ENCODE measurements at regions not wholly inside any gene's neighbourhood (a gene's known extent, or its start where the extent isn't known, plus 50 kb on each side); places are given as distances from the start of the nearest gene placed in this dataset.

- DNase-seq: peak in 2 of 7 donors; percentile 40 to 45
- 67 to 84% (median 73%) methylated on average over 6 of the region's 6 CpGs for WGBS, 4 donors
- intact Hi-C loops (cut with DNase I): no loop called here
- no peak for TF ChIP-seq POLR2A (IDR thresholded peaks at IDR 0.05)
- TF ChIP-seq CTCF (IDR thresholded peaks at IDR 0.05): no peak
- H3K36me3 ChIP-seq (replicated peaks in 1 of 2): no peaks in the 10 kb centered on the region
- H3K27ac ChIP-seq: peak overlapping the region in 1 of 5 donors; percentile 46
- no peak overlapping the region for H3K4me3 ChIP-seq
- no peaks in the 10 kb centered on the region for H3K4me1 ChIP-seq (replicated peaks in 1 of 2)
- H3K9me3 ChIP-seq (replicated peaks in 1 of 3): no peaks in the 10 kb centered on the region
- peaks cover 4% of the 10 kb centered on the region for H3K27me3 ChIP-seq
These were observed 111.4 kb downstream of the THNSL2 start for GRCh38 chr2:88281302-88282217.

- DNase-seq: no peak
- WGBS, 4 donors: 85 to 90% (median 88%) methylated on average over 5 of the region's 5 CpGs
- H3K4me3 ChIP-seq: no peak overlapping the region
- intact Hi-C loops (cut with DNase I): no loop called here
- H3K4me1 ChIP-seq (replicated peaks in 1 of 2): peaks cover 6 to 7% of the 10 kb centered on the region in 2 donors
- no peaks in the 10 kb centered on the region for H3K9me3 ChIP-seq (replicated peaks in 1 of 3)
- no peak overlapping the region for H3K27ac ChIP-seq
- H3K27me3 ChIP-seq: no peaks in the 10 kb centered on the region
- TF ChIP-seq CTCF (IDR thresholded peaks at IDR 0.05) (no peak), POLR2A (IDR thresholded peaks at IDR 0.05) (no peak)
- H3K36me3 ChIP-seq (replicated peaks in 1 of 2): no peaks in the 10 kb centered on the region
These were observed 99.7 kb downstream of the THNSL2 start for GRCh38 chr2:88269836-88270235.

- Histone ChIP-seq H3K9me3 (replicated peaks in 1 of 3) (no peaks in the 10 kb centered on the region), H3K27me3 (no peaks in the 10 kb centered on the region), H3K36me3 (replicated peaks in 1 of 2) (no peaks in the 10 kb centered on the region), H3K4me3 (no peak overlapping the region), H3K27ac (peak overlapping the region in 4 of 5 donors; percentile 71 to 84 (median 78)), H3K4me1 (replicated peaks in 1 of 2) (peaks cover 6 to 7% of the 10 kb centered on the region in 2 donors)
- intact Hi-C loops (cut with DNase I): no loop called here
- TF ChIP-seq CTCF (IDR thresholded peaks at IDR 0.05): no peak
- TF ChIP-seq POLR2A (IDR thresholded peaks at IDR 0.05): peak in 1 of 2 donors; percentile 41
- 27 to 32% (median 28%) methylated on average over 8 of the region's 8 CpGs for WGBS, 4 donors
- DNase-seq: peak; percentile 58 to 83 (median 74)
These were observed 95.5 kb downstream of the THNSL2 start for GRCh38 chr2:88265352-88266303.

GRCh38 chr2:88263861-88264260, 93.7 kb downstream of the THNSL2 start:
- no peak for TF ChIP-seq POLR2A (IDR thresholded peaks at IDR 0.05)
- no peak for TF ChIP-seq CTCF (IDR thresholded peaks at IDR 0.05)
- 74 to 83% (median 77%) methylated on average over 5 of the region's 5 CpGs for WGBS, 4 donors
- Histone ChIP-seq H3K4me3 (no peak overlapping the region), H3K27ac (no peak overlapping the region), H3K36me3 (replicated peaks in 1 of 2) (no peaks in the 10 kb centered on the region), H3K4me1 (replicated peaks in 1 of 2) (peaks cover 6 to 7% of the 10 kb centered on the region in 2 donors), H3K27me3 (no peaks in the 10 kb centered on the region), H3K9me3 (replicated peaks in 1 of 3) (no peaks in the 10 kb centered on the region)
- DNase-seq: peak in 1 of 7 donors; percentile 6
- intact Hi-C loops (cut with DNase I): no loop called here

Measured in adrenal gland (tissue), 9 donors.